Renal cortex interstitium (tissue), 11 donors: ENCODE measurements at regions not wholly inside any gene's neighbourhood (a gene's known extent, or its start where the extent isn't known, plus 50 kb on each side); places are given as distances from the start of the nearest gene placed in this dataset.

Experiments used
- DNase-seq, 11 donors: peaks; one replicate each; pipeline ENCODE4 v3.0.0-alpha.2; 2013; ENCODE audit warnings: low read depth in 9 of 11, low spot score in 4 of 11; ENCODE audit errors: extremely low read depth in 1 of 11

GRCh38 chr6:19444481-19444880 lies 392.7 kb upstream of the ID4 start:
- DNase-seq: no peak

GRCh38 chr6:19446570-19446969 lies 390.6 kb upstream of the ID4 start:
- no peak for DNase-seq

- DNase-seq: no peak
Observed at GRCh38 chr6:19450651-19451050, 386.5 kb upstream of the ID4 start.

- no peak for DNase-seq
Observed at GRCh38 chr6:19452495-19452894, 384.7 kb upstream of the ID4 start.

- no peak for DNase-seq
Observed at GRCh38 chr6:19454001-19454720, 383.0 kb upstream of the ID4 start.

GRCh38 chr6:19454721-19455392 lies 382.3 kb upstream of the ID4 start:
- no peak for DNase-seq

- DNase-seq: no peak
Observed at GRCh38 chr6:19463250-19463649, 373.9 kb upstream of the ID4 start.

GRCh38 chr6:19463925-19464324 lies 373.2 kb upstream of the ID4 start:
- no peak for DNase-seq

- peak in 8 of 11 donors; percentile 20 to 52 (median 40) for DNase-seq
Observed at GRCh38 chr6:19465256-19465655, 371.9 kb upstream of the ID4 start.

GRCh38 chr6:19465760-19466159 lies 371.4 kb upstream of the ID4 start:
- peak in 5 of 11 donors; percentile 21 to 49 (median 26) for DNase-seq

GRCh38 chr6:19470333-19470732 lies 366.8 kb upstream of the ID4 start:
- no peak for DNase-seq

- no peak for DNase-seq
Observed at GRCh38 chr6:19472153-19472552, 365.0 kb upstream of the ID4 start.

- no peak for DNase-seq
Observed at GRCh38 chr6:19472850-19473249, 364.3 kb upstream of the ID4 start.

GRCh38 chr6:19477563-19477962 lies 359.6 kb upstream of the ID4 start:
- DNase-seq: no peak

- DNase-seq: no peak
Observed at GRCh38 chr6:19478273-19478672, 358.9 kb upstream of the ID4 start.

- DNase-seq: no peak
Observed at GRCh38 chr6:19478992-19479391, 358.2 kb upstream of the ID4 start.

GRCh38 chr6:19479551-19479950 lies 357.6 kb upstream of the ID4 start:
- DNase-seq: no peak

- peak in 9 of 11 donors; percentile 3 to 45 (median 17) for DNase-seq
Observed at GRCh38 chr6:19492636-19493405, 344.3 kb upstream of the ID4 start.

- no peak for DNase-seq
Observed at GRCh38 chr6:19501737-19502245, 335.4 kb upstream of the ID4 start.

- no peak for DNase-seq
Observed at GRCh38 chr6:19502301-19502700, 334.9 kb upstream of the ID4 start.
